OCI-LY7 (cell line): ENCODE measurements at regions not wholly inside any gene's neighbourhood (a gene's known extent, or its start where the extent isn't known, plus 50 kb on each side); places are given as distances from the start of the nearest gene placed in this dataset.

Experiments used
- BruUV-seq: library from RNA; stranded (reverse); fragments of 400-500 nt; replicated peaks from 2 replicates; lab custom pipeline; 2021; lab: Mats Ljungman, UMichigan
- CTCF ChIA-PET: fragments of 300-600 bp; sonication (Branson Sonifier 250); formaldehyde crosslinking; loops from one replicate; lab custom pipeline; 2022; ENCODE audit warnings: antibody characterized with exemption; ENCODE audit not compliant: unreplicated experiment; lab: Charles Lee
- POLR2A ChIA-PET: fragments of 300-600 bp; sonication (Branson Sonifier 250); formaldehyde crosslinking; loops from one replicate; lab custom pipeline; 2022; ENCODE audit warnings: antibody characterized with exemption; lab: Charles Lee
- DNase-seq: peaks from one replicate; pipeline ENCODE4 v3.0.0-alpha.2; 2015; ENCODE audit warnings: low spot score
- H2AFZ ChIP-seq: fragments of 200-600 bp; sonication (generic), shearing (Covaris generic); 2 replicates; pipeline ENCODE4 v1.6.1; 2014; ENCODE audit warnings: mild to moderate bottlenecking, antibody characterized with exemption, low read length, moderate library complexity
- H3K27ac ChIP-seq: fragments of 200-600 bp; sonication (generic); 2 replicates; pipeline ENCODE4 v1.5.1; 2014; ENCODE audit warnings: mixed run types, low read depth, mild to moderate bottlenecking, moderate library complexity, low read length, inconsistent platforms; ENCODE audit not compliant: poor library complexity, severe bottlenecking
- H3K36me3 ChIP-seq: fragments of 200-600 bp; sonication (generic); 2 replicates; pipeline ENCODE4 v1.6.1; 2014; ENCODE audit warnings: mild to moderate bottlenecking, antibody characterized with exemption, low read length, moderate library complexity, mixed read lengths; ENCODE audit not compliant: insufficient read depth
- H3K4me1 ChIP-seq: fragments of 200-600 bp; sonication (generic); 2 replicates; pipeline ENCODE4 v1.5.1; 2014; ENCODE audit warnings: mild to moderate bottlenecking, low read length; ENCODE audit not compliant: insufficient read depth, poor library complexity, severe bottlenecking
- H3K4me2 ChIP-seq: fragments of 200-600 bp; sonication (generic); 2 replicates; pipeline ENCODE4 v1.6.1; 2014; ENCODE audit warnings: mild to moderate bottlenecking, low read length
- H3K4me3 ChIP-seq: fragments of 200-600 bp; sonication (generic); 2 replicates; pipeline ENCODE4 v1.5.1; 2014; ENCODE audit warnings: mild to moderate bottlenecking, low read depth, low read length; ENCODE audit not compliant: poor library complexity, severe bottlenecking
- H3K79me2 ChIP-seq: fragments of 200-600 bp; sonication (generic); 2 replicates; pipeline ENCODE4 v1.6.1; 2016; ENCODE audit warnings: low read depth, mild to moderate bottlenecking, low read length, moderate library complexity, mixed read lengths; ENCODE audit not compliant: insufficient read depth
- H3K9me2 ChIP-seq: fragments of 200-600 bp; sonication (generic); 2 replicates; pipeline ENCODE4 v1.6.1; 2016; ENCODE audit warnings: mild to moderate bottlenecking, low read length, mixed read lengths; ENCODE audit not compliant: insufficient read depth
- H3K9me3 ChIP-seq: fragments of 200-600 bp; sonication (generic); 2 replicates; pipeline ENCODE4 v1.6.1; 2014; ENCODE audit warnings: mild to moderate bottlenecking, mixed run types, low read length, mixed read lengths
- H4K20me1 ChIP-seq: fragments of 200-600 bp; sonication (generic); 2 replicates; pipeline ENCODE4 v1.6.1; 2014; ENCODE audit warnings: mild to moderate bottlenecking, antibody characterized with exemption, low read length, moderate library complexity, mixed read lengths; ENCODE audit not compliant: insufficient read depth
- EZH2phosphoT487 ChIP-seq: fragments of 200-600 bp; sonication (generic); IDR thresholded peaks from 2 replicates; pipeline ENCODE4 v1.6.1; 2018; ENCODE audit warnings: low read depth, borderline replicate concordance, mild to moderate bottlenecking, mixed run types, antibody characterized with exemption, low read length, moderate library complexity, mixed read lengths
- intact Hi-C: fragments of 100-400 bp; cut with micrococcal nuclease; formaldehyde crosslinking; loops from one replicate; pipeline ENCODE4 v1.10.0; 2022; ENCODE audit not compliant: unreplicated experiment
- TF ChIP-seq, protein P1 (sequence below): fragments of 200-600 bp; sonication (generic); conservative IDR thresholded peaks from 2 replicates; pipeline ENCODE4 v1.5.1; 2014; ENCODE audit warnings: mild to moderate bottlenecking, antibody characterized with exemption, low read length, moderate library complexity, mixed read lengths

- Histone ChIP-seq H2AFZ (no peak overlapping the region), H3K4me1 (no peaks in the 10 kb centered on the region), H3K27ac (no peak overlapping the region), H3K4me2 (no peak overlapping the region), H3K9me2 (no peaks in the 10 kb centered on the region), H3K79me2 (no peaks in the 10 kb centered on the region), H3K4me3 (no peak overlapping the region), H3K9me3 (no peaks in the 10 kb centered on the region), H4K20me1 (no peaks in the 10 kb centered on the region), H3K36me3 (no peaks in the 10 kb centered on the region)
- CTCF ChIA-PET, result no interaction called here
- TF ChIP-seq, protein P1, sequence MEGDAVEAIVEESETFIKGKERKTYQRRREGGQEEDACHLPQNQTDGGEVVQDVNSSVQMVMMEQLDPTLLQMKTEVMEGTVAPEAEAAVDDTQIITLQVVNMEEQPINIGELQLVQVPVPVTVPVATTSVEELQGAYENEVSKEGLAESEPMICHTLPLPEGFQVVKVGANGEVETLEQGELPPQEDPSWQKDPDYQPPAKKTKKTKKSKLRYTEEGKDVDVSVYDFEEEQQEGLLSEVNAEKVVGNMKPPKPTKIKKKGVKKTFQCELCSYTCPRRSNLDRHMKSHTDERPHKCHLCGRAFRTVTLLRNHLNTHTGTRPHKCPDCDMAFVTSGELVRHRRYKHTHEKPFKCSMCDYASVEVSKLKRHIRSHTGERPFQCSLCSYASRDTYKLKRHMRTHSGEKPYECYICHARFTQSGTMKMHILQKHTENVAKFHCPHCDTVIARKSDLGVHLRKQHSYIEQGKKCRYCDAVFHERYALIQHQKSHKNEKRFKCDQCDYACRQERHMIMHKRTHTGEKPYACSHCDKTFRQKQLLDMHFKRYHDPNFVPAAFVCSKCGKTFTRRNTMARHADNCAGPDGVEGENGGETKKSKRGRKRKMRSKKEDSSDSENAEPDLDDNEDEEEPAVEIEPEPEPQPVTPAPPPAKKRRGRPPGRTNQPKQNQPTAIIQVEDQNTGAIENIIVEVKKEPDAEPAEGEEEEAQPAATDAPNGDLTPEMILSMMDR, result no peak
- TF ChIP-seq EZH2phosphoT487, result no peak
- POLR2A ChIA-PET, result no interaction called here
- BruUV-seq, result no TSS peak
- no peak for DNase-seq
- intact Hi-C loops, result no loop called here
Observed at GRCh38 chr11:32163557-32163956, 72.7 kb downstream of the RCN1 start.

GRCh38 chr11:32164836-32165235 is 74.0 kb downstream of the RCN1 start:
- H3K9me2 ChIP-seq, result no peaks in the 10 kb centered on the region
- no peak overlapping the region for H2AFZ ChIP-seq
- BruUV-seq, result no TSS peak
- no peaks in the 10 kb centered on the region for H3K9me3 ChIP-seq
- no peaks in the 10 kb centered on the region for H3K36me3 ChIP-seq
- no peak overlapping the region for H3K4me3 ChIP-seq
- ChIA-PET POLR2A (no interaction called here), CTCF (no interaction called here)
- H3K4me2 ChIP-seq, result no peak overlapping the region
- intact Hi-C loops, result no loop called here
- no peak for DNase-seq
- H3K27ac ChIP-seq, result no peak overlapping the region
- no peaks in the 10 kb centered on the region for H4K20me1 ChIP-seq
- no peak for TF ChIP-seq EZH2phosphoT487
- TF ChIP-seq, protein P1, result no peak
- no peaks in the 10 kb centered on the region for H3K4me1 ChIP-seq
- H3K79me2 ChIP-seq, result no peaks in the 10 kb centered on the region

DNA sequence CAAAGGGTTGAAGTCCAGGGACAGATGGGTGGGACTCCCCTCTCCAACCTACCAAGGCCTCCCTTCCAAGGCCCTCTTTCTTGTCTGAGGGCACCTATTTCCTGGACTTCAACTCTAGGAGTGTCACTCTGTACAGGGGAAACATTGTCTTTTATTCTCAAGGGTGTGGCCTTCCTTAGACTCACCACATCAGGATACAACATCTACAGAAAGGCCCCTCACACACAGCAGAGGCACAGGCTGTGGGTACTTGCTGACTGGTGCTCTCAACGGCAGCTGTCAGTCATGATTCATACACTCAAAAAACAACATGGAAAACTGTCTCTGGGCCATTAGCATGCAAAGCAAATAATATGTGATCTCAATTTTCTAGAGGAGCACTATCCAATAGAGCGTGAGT is 78.0 kb downstream of the RCN1 start:
- H3K79me2 ChIP-seq, result no peaks in the 10 kb centered on the region
- H3K9me3 ChIP-seq, result no peaks in the 10 kb centered on the region
- no TSS peak for BruUV-seq
- no peak for DNase-seq
- H3K4me2 ChIP-seq, result no peak overlapping the region
- H3K4me3 ChIP-seq, result no peak overlapping the region
- no peaks in the 10 kb centered on the region for H3K4me1 ChIP-seq
- CTCF ChIA-PET, result no interaction called here
- intact Hi-C loops, result no loop called here
- no peak overlapping the region for H2AFZ ChIP-seq
- no peak for TF ChIP-seq EZH2phosphoT487
- TF ChIP-seq, protein P1, result no peak
- no peaks in the 10 kb centered on the region for H4K20me1 ChIP-seq
- no peak overlapping the region for H3K27ac ChIP-seq
- no peaks in the 10 kb centered on the region for H3K36me3 ChIP-seq
- no peaks in the 10 kb centered on the region for H3K9me2 ChIP-seq
- POLR2A ChIA-PET, result no interaction called here
